B cell (primary cell): ENCODE measurements at regions not wholly inside any gene's neighbourhood (a gene's known extent, or its start where the extent isn't known, plus 50 kb on each side); places are given as distances from the start of the nearest gene placed in this dataset.

Source experiments
- ATAC-seq: fragments of 200-7000 bp; cut with Tn5 transposase; one replicate; pipeline ENCODE4 v1.10.0; 2021; ENCODE audit warnings: low read depth, mild to moderate bottlenecking, moderate number of reproducible peaks, moderate library complexity
- CTCF ChIA-PET: fragments of 350-600 bp; sonication (Branson Sonifier 250); formaldehyde crosslinking; loops from one replicate; lab custom pipeline; 2021; ENCODE audit warnings: antibody characterized with exemption, inconsistent platforms; lab: Charles Lee
- POLR2A ChIA-PET: fragments of 350-600 bp; sonication (Branson Sonifier 250); formaldehyde crosslinking; loops from one replicate; lab custom pipeline; 2021; ENCODE audit warnings: antibody characterized with exemption; lab: Charles Lee
- DNase-seq: peaks from one replicate; pipeline ENCODE4 v3.0.0; 2013
- H2AFZ ChIP-seq: 2 replicates; pipeline ENCODE4 v1.6.1; 2012; ENCODE audit warnings: mild to moderate bottlenecking, low read depth, low read length; ENCODE audit not compliant: insufficient read depth, poor library complexity, severe bottlenecking
- H3K27ac ChIP-seq, 2 donors: 1 replicate in 1 of 2; 2 replicates in 1 of 2; pipeline ENCODE4 v1.5.1; 2012 to 2013; ENCODE audit warnings: low read length in 2 of 2, mild to moderate bottlenecking in 2 of 2, moderate library complexity in 1 of 2
- H3K27me3 ChIP-seq, 4 experiments: fragments of 200-600 bp in 1 of 4; sonication (generic) in 1 of 4; replicated peaks in 1 of 4; 1 replicate in 2 of 4; 2 replicates in 2 of 4; pipeline versions ENCODE4 v1.6.1 to v1.7.0; 2013 to 2016; ENCODE audit warnings: low read length in 3 of 4, mild to moderate bottlenecking in 2 of 4, mixed read lengths in 1 of 4, moderate library complexity in 1 of 4; ENCODE audit not compliant: insufficient read depth in 4 of 4, control insufficient read depth in 3 of 4; ENCODE audit errors: control extremely low read depth in 1 of 4
- H3K36me3 ChIP-seq, 2 experiments: replicated peaks in 1 of 2; 1 replicate in 1 of 2; 2 replicates in 1 of 2; pipeline versions ENCODE4 v1.6.1 to v1.7.1; 2013; ENCODE audit warnings: low read length in 1 of 2; ENCODE audit not compliant: insufficient read depth in 2 of 2, control insufficient read depth in 1 of 2; ENCODE audit errors: control extremely low read depth in 1 of 2, extremely low read depth in 1 of 2
- H3K4me1 ChIP-seq, 2 donors: fragments of 200-600 bp in 1 of 2; sonication (generic) in 1 of 2; 1 replicate in 1 of 2; 2 replicates in 1 of 2; pipeline versions ENCODE4 v1.5.1 to v1.6.1; 2013 to 2017; ENCODE audit warnings: low read length in 2 of 2; ENCODE audit not compliant: control insufficient read depth in 2 of 2, insufficient read depth in 2 of 2
- H3K4me2 ChIP-seq: replicated peaks from 2 replicates; pipeline ENCODE3; 2012; ENCODE audit warnings: mild to moderate bottlenecking, low read depth, low read length; ENCODE audit not compliant: poor library complexity, severe bottlenecking
- H3K4me3 ChIP-seq, 5 experiments: fragments of 200-600 bp in 1 of 5; sonication (generic) in 1 of 5; 1 replicate in 3 of 5; 2 replicates in 2 of 5; pipeline versions ENCODE4 v1.5.1 to v1.7.0; 2011 to 2016; ENCODE audit warnings: low read length in 4 of 5, mild to moderate bottlenecking in 4 of 5, low read depth in 2 of 5, control low read depth in 1 of 5, moderate library complexity in 1 of 5; ENCODE audit not compliant: insufficient read depth in 1 of 5; ENCODE audit errors: control extremely low read depth in 1 of 5, extremely low read depth in 1 of 5
- H3K79me2 ChIP-seq: fragments of 200-600 bp; sonication (generic); one replicate; pipeline ENCODE4 v1.6.0; 2016; ENCODE audit warnings: low read length; ENCODE audit not compliant: control insufficient read depth, insufficient read depth
- H3K9ac ChIP-seq: fragments of 200-600 bp; sonication (generic); 2 replicates; pipeline ENCODE4 v1.6.1; 2017; ENCODE audit warnings: mild to moderate bottlenecking, low read length, moderate library complexity
- H3K9me3 ChIP-seq, 3 donors: one replicate each; pipeline versions ENCODE4 v1.6.1 to v1.7.1; 2013; ENCODE audit warnings: low read length in 2 of 3; ENCODE audit not compliant: control insufficient read depth in 2 of 3, insufficient read depth in 1 of 3; ENCODE audit errors: control extremely low read depth in 1 of 3
- H4K20me1 ChIP-seq: 2 replicates; pipeline ENCODE4 v1.6.0; 2012; ENCODE audit warnings: mild to moderate bottlenecking, low read length; ENCODE audit not compliant: insufficient read depth, control insufficient read depth, poor library complexity, severe bottlenecking
- H3K27ac Mint-ChIP-seq: one replicate; pipeline ENCODE4 v1.8.0; 2021; ENCODE audit warnings: mixed read lengths
- H3K27me3 Mint-ChIP-seq: one replicate; pipeline ENCODE4 v1.8.0; 2021; ENCODE audit warnings: mixed read lengths
- H3K4me1 Mint-ChIP-seq: one replicate; pipeline ENCODE4 v1.8.0; 2021; ENCODE audit warnings: mixed read lengths
- H3K4me3 Mint-ChIP-seq: one replicate; pipeline ENCODE4 v1.8.0; 2021; ENCODE audit warnings: mixed read lengths
- H3K9me3 Mint-ChIP-seq: one replicate; pipeline ENCODE4 v1.8.0; 2022; ENCODE audit warnings: mixed read lengths; ENCODE audit not compliant: insufficient read depth
- EZH2 ChIP-seq: IDR thresholded peaks from 2 replicates; pipeline ENCODE4 v1.6.1; 2012; ENCODE audit warnings: borderline replicate concordance, low read depth, mild to moderate bottlenecking, moderate library complexity, low read length; ENCODE audit not compliant: insufficient read depth, poor library complexity, severe bottlenecking
- WGBS: methylation state at CpG from one replicate; pipeline ENCODE4 v1.1.5; 2013; ENCODE audit warnings: missing lambda C conversion rate; ENCODE audit not compliant: insufficient coverage; 5-methylcytosine and 5-hydroxymethylcytosine counted together
- intact Hi-C: fragments of 100-400 bp; cut with micrococcal nuclease; formaldehyde crosslinking; loops from one replicate; pipeline ENCODE4 v1.10.0; 2022
- TF ChIP-seq, protein P1 (sequence below): fragments of 200-600 bp; IDR thresholded peaks from one replicate; pipeline ENCODE4 v1.8.0; 2022; ENCODE audit warnings: antibody characterized with exemption, mild to moderate bottlenecking

GRCh38 chr15:61634837-61635236 lies 405.7 kb upstream of the RORA start:
- Histone ChIP-seq H3K9me3 (no peaks in the 10 kb centered on the region), H3K4me1 (no peaks in the 10 kb centered on the region), H3K9ac (no peak overlapping the region), H3K4me2 (no peak overlapping the region), H2AFZ (no peak overlapping the region), H3K27ac (no peak overlapping the region), H4K20me1 (no peaks in the 10 kb centered on the region), H3K79me2 (no peaks in the 10 kb centered on the region), H3K27me3 (no peaks in the 10 kb centered on the region), H3K36me3 (no peaks in the 10 kb centered on the region), H3K4me3 (no peak overlapping the region)
- Mint-ChIP-seq H3K4me1 (no peaks in the 10 kb centered on the region), H3K4me3 (no peak overlapping the region), H3K27ac (no peak overlapping the region), H3K27me3 (peaks cover 21% of the 10 kb centered on the region), H3K9me3 (no peaks in the 10 kb centered on the region)
- ATAC-seq (no peak), DNase-seq (no peak)
- WGBS, result 67% methylated on average over 1 of the region's 1 CpG
- POLR2A ChIA-PET, result no interaction called here
- CTCF ChIA-PET, result no interaction called here
- intact Hi-C loops, result no loop called here
- TF ChIP-seq EZH2, result no peak
- TF ChIP-seq, protein P1, sequence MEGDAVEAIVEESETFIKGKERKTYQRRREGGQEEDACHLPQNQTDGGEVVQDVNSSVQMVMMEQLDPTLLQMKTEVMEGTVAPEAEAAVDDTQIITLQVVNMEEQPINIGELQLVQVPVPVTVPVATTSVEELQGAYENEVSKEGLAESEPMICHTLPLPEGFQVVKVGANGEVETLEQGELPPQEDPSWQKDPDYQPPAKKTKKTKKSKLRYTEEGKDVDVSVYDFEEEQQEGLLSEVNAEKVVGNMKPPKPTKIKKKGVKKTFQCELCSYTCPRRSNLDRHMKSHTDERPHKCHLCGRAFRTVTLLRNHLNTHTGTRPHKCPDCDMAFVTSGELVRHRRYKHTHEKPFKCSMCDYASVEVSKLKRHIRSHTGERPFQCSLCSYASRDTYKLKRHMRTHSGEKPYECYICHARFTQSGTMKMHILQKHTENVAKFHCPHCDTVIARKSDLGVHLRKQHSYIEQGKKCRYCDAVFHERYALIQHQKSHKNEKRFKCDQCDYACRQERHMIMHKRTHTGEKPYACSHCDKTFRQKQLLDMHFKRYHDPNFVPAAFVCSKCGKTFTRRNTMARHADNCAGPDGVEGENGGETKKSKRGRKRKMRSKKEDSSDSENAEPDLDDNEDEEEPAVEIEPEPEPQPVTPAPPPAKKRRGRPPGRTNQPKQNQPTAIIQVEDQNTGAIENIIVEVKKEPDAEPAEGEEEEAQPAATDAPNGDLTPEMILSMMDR, result no peak

DNA sequence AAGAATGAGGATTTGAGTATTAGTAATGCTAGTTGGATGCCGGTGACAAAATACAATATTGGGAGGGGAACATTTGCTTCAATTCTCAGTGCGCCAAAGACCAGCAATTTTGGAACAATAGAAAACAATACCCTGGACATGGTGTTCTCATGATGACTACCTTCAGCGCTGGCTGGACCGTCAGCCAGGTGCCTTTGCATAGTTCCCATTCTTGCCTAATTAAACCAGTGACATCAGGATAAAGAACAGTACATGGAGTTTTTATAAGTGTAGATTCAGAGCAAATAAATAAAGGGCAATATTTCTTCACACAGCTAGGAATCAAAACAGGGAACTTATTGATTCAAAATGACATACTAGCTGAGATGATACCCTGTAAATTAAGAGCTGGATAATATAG lies 404.8 kb upstream of the RORA start:
- POLR2A ChIA-PET, result no interaction called here
- no peak overlapping the region for H3K9ac ChIP-seq
- WGBS, result 95% methylated on average over 4 of the region's 4 CpGs

More for the DNA sequence above, 404.8 kb upstream of the RORA start:
- no peaks in the 10 kb centered on the region for H4K20me1 ChIP-seq
- intact Hi-C loops, result no loop called here
- no peaks in the 10 kb centered on the region for H3K79me2 ChIP-seq
- no peaks in the 10 kb centered on the region for H3K9me3 ChIP-seq
- DNase-seq (no peak), ATAC-seq (no peak)
- H2AFZ ChIP-seq, result no peak overlapping the region
- CTCF ChIA-PET, result no interaction called here
- H3K27me3 ChIP-seq, result no peaks in the 10 kb centered on the region
- Mint-ChIP-seq H3K4me1 (no peaks in the 10 kb centered on the region), H3K27ac (no peak overlapping the region), H3K9me3 (no peaks in the 10 kb centered on the region), H3K27me3 (peaks cover 16% of the 10 kb centered on the region), H3K4me3 (no peak overlapping the region)
- no peak for TF ChIP-seq EZH2
- TF ChIP-seq, protein P1, result no peak
- H3K4me2 ChIP-seq, result no peak overlapping the region
- H3K4me3 ChIP-seq, result no peak overlapping the region
- no peak overlapping the region for H3K27ac ChIP-seq
- H3K4me1 ChIP-seq, result no peaks in the 10 kb centered on the region
- H3K36me3 ChIP-seq, result no peaks in the 10 kb centered on the region
